ENCODE measurements at regions not wholly inside any gene's neighbourhood (a gene's known extent, or its start where the extent isn't known, plus 50 kb on each side); places are given as distances from the start of the nearest gene placed in this dataset.

GRCh38 chr13:21805733-21806132, 134.9 kb downstream of the FGF9 start:
- TF ChIP-seq CTCF (optimal IDR thresholded peaks at IDR 0.05 in 1 of 3, IDR thresholded peaks at IDR 0.05 in 1 of 3, conservative IDR thresholded peaks at IDR 0.05 in 1 of 3; ENCODE audit: extremely low read depth in 1 of 3, insufficient read depth in 2 of 3, low read length in 3 of 3), result no peak
- TF ChIP-seq EZH2 (IDR thresholded peaks at IDR 0.05; ENCODE audit: low read length), result no peak
- H3K9me3 ChIP-seq (ENCODE audit: control insufficient read depth, low read depth, low read length), result no peaks in the 10 kb centered on the region
- no peak for DNase-seq (ENCODE audit: low read depth, low spot score)
- H4K20me1 ChIP-seq (ENCODE audit: control insufficient read depth, extremely low read depth, insufficient read depth, low read length), result no peaks in the 10 kb centered on the region
- no peak overlapping the region for H3K27ac ChIP-seq (ENCODE audit: control insufficient read depth, insufficient read depth, low read length)
- no peak overlapping the region for H3K9ac ChIP-seq (ENCODE audit: control insufficient read depth, extremely low read depth, insufficient read depth, low read length)
- H3K4me3 ChIP-seq (ENCODE audit: control insufficient read depth in 2 of 3, extremely low read depth in 1 of 3, insufficient read depth in 2 of 3, low read depth in 1 of 3, low read length in 3 of 3), result no peak overlapping the region
- no peak overlapping the region for H2AFZ ChIP-seq (ENCODE audit: control insufficient read depth, low read length)
- H3K36me3 ChIP-seq (ENCODE audit: control insufficient read depth in 2 of 2, extremely low read depth in 1 of 2, insufficient read depth in 2 of 2, low read length in 2 of 2), result no peaks in the 10 kb centered on the region
- H3K79me2 ChIP-seq (ENCODE audit: control insufficient read depth, insufficient read depth, low read length), result no peaks in the 10 kb centered on the region
- H3K27me3 ChIP-seq (ENCODE audit: control insufficient read depth, extremely low read depth, insufficient read depth, low read length), result no peaks in the 10 kb centered on the region
- no peak overlapping the region for H3K4me2 ChIP-seq (ENCODE audit: control insufficient read depth, extremely low read depth, insufficient read depth, low read depth, low read length)
- no peaks in the 10 kb centered on the region for H3K4me1 ChIP-seq (ENCODE audit: control insufficient read depth, extremely low read depth, insufficient read depth, low read length)
- H3K9me1 ChIP-seq (ENCODE audit: control insufficient read depth, extremely low read depth, insufficient read depth, low read length), result no peaks in the 10 kb centered on the region
- dilution Hi-C loops (cut with MboI; ENCODE audit: extremely low pct_ligation_motif_present, low sequenced_read_pairs), result no loop called here
- FAIRE-seq, result no peak

- Histone ChIP-seq H3K27ac (ENCODE audit: control insufficient read depth, insufficient read depth, low read length) (no peak overlapping the region), H3K36me3 (ENCODE audit: control insufficient read depth in 2 of 2, extremely low read depth in 1 of 2, insufficient read depth in 2 of 2, low read length in 2 of 2) (no peaks in the 10 kb centered on the region), H3K27me3 (ENCODE audit: control insufficient read depth, extremely low read depth, insufficient read depth, low read length) (no peaks in the 10 kb centered on the region), H3K4me3 (ENCODE audit: control insufficient read depth in 2 of 3, extremely low read depth in 1 of 3, insufficient read depth in 2 of 3, low read depth in 1 of 3, low read length in 3 of 3) (no peak overlapping the region), H3K4me1 (ENCODE audit: control insufficient read depth, extremely low read depth, insufficient read depth, low read length) (no peaks in the 10 kb centered on the region), H2AFZ (ENCODE audit: control insufficient read depth, low read length) (no peak overlapping the region), H3K9me3 (ENCODE audit: control insufficient read depth, low read depth, low read length) (no peaks in the 10 kb centered on the region), H3K4me2 (ENCODE audit: control insufficient read depth, extremely low read depth, insufficient read depth, low read depth, low read length) (no peak overlapping the region), H3K9ac (ENCODE audit: control insufficient read depth, extremely low read depth, insufficient read depth, low read length) (no peak overlapping the region), H3K9me1 (ENCODE audit: control insufficient read depth, extremely low read depth, insufficient read depth, low read length) (no peaks in the 10 kb centered on the region), H3K79me2 (ENCODE audit: control insufficient read depth, insufficient read depth, low read length) (no peaks in the 10 kb centered on the region), H4K20me1 (ENCODE audit: control insufficient read depth, extremely low read depth, insufficient read depth, low read length) (no peaks in the 10 kb centered on the region)
- dilution Hi-C loops (cut with MboI; ENCODE audit: extremely low pct_ligation_motif_present, low sequenced_read_pairs), result no loop called here
- TF ChIP-seq CTCF (optimal IDR thresholded peaks at IDR 0.05 in 1 of 3, IDR thresholded peaks at IDR 0.05 in 1 of 3, conservative IDR thresholded peaks at IDR 0.05 in 1 of 3; ENCODE audit: extremely low read depth in 1 of 3, insufficient read depth in 2 of 3, low read length in 3 of 3) (no peak), EZH2 (IDR thresholded peaks at IDR 0.05; ENCODE audit: low read length) (no peak)
- DNase-seq (ENCODE audit: low read depth, low spot score) (no peak), FAIRE-seq (no peak)
Observed at GRCh38 chr13:21812192-21812626, 141.3 kb downstream of the FGF9 start.

Measured in keratinocyte (primary cell).